PC-9 (cell line): ENCODE measurements at regions not wholly inside any gene's neighbourhood (a gene's known extent, or its start where the extent isn't known, plus 50 kb on each side); places are given as distances from the start of the nearest gene placed in this dataset.
A peak's percentile ranks its signal among the peaks of the same experiment; 100 is the strongest.

Source experiments
- BruUV-seq: library from RNA; stranded (reverse); fragments of 400-500 nt; replicated peaks from 2 replicates; lab custom pipeline; 2021; lab: Mats Ljungman, UMichigan
- CTCF ChIA-PET: fragments of 300-600 bp; sonication (Branson Sonifier 250); formaldehyde crosslinking; loops from one replicate; lab custom pipeline; 2022; ENCODE audit warnings: antibody characterized with exemption; lab: Charles Lee
- POLR2A ChIA-PET: fragments of 300-600 bp; sonication (Branson Sonifier 250); formaldehyde crosslinking; loops from one replicate; lab custom pipeline; 2022; ENCODE audit warnings: antibody characterized with exemption; ENCODE audit not compliant: unreplicated experiment; lab: Charles Lee
- DNase-seq, 2 experiments: peaks; one replicate each; pipeline versions ENCODE4 v3.0.0 to v3.0.0-alpha.2; 2015 to 2022; ENCODE audit warnings: mixed read lengths in 1 of 2
- H2AFZ ChIP-seq: fragments of 200-600 bp; sonication (generic); 2 replicates; pipeline ENCODE4 v1.8.1; 2017; ENCODE audit warnings: antibody characterized with exemption
- H3F3A ChIP-seq: fragments of 200-600 bp; sonication (generic); 2 replicates; pipeline ENCODE4 v1.8.1; 2017; ENCODE audit warnings: antibody characterized with exemption, mild to moderate bottlenecking, low read depth; ENCODE audit not compliant: insufficient read depth
- H3K27ac ChIP-seq: fragments of 200-600 bp; sonication (generic); 2 replicates; pipeline ENCODE4 v1.6.1; 2016; ENCODE audit warnings: mixed run types
- H3K27me3 ChIP-seq: fragments of 200-600 bp; sonication (generic); 2 replicates; pipeline ENCODE4 v1.6.1; 2016; ENCODE audit warnings: low read depth, mixed run types; ENCODE audit not compliant: insufficient read depth
- H3K36me3 ChIP-seq: fragments of 200-600 bp; sonication (generic); 2 replicates; pipeline ENCODE4 v1.6.1; 2016; ENCODE audit warnings: low read depth, mixed run types
- H3K4me1 ChIP-seq: fragments of 200-600 bp; sonication (generic); replicated peaks from 2 replicates; pipeline ENCODE4 v1.6.1; 2016; ENCODE audit warnings: mixed run types; ENCODE audit not compliant: insufficient read depth
- H3K4me2 ChIP-seq: fragments of 200-600 bp; sonication (generic); 2 replicates; pipeline ENCODE4 v1.6.1; 2017; ENCODE audit warnings: mixed run types
- H3K4me3 ChIP-seq: fragments of 200-600 bp; sonication (generic); 2 replicates; pipeline ENCODE4 v1.6.1; 2016; ENCODE audit warnings: mixed run types
- H3K79me2 ChIP-seq: fragments of 200-600 bp; sonication (generic); 2 replicates; pipeline ENCODE4 v1.6.1; 2017; ENCODE audit warnings: low read depth, mixed run types
- H3K9me2 ChIP-seq: fragments of 200-600 bp; sonication (generic); 2 replicates; pipeline ENCODE4 v1.8.1; 2017; ENCODE audit warnings: mild to moderate bottlenecking; ENCODE audit not compliant: insufficient read depth
- H3K9me3 ChIP-seq: fragments of 200-600 bp; sonication (generic); 2 replicates; pipeline ENCODE4 v1.8.1; 2016; ENCODE audit warnings: low read depth; ENCODE audit not compliant: insufficient read depth
- H4K20me1 ChIP-seq: fragments of 200-600 bp; sonication (generic); 2 replicates; pipeline ENCODE4 v1.8.1; 2017; ENCODE audit not compliant: insufficient read depth
- EZH2 ChIP-seq: fragments of 200-600 bp; sonication (generic); IDR thresholded peaks from 2 replicates; pipeline ENCODE4 v1.8.0; 2017; ENCODE audit warnings: antibody characterized with exemption, low read depth
- intact Hi-C: fragments of 100-400 bp; cut with micrococcal nuclease; formaldehyde crosslinking; loops from one replicate; pipeline ENCODE4 v1.10.0; 2022; ENCODE audit not compliant: unreplicated experiment
- TF ChIP-seq, protein P1 (sequence below): fragments of 200-600 bp; sonication (generic); conservative IDR thresholded peaks from 2 replicates; pipeline ENCODE4 v1.6.1; 2017; ENCODE audit warnings: mixed run types, antibody characterized with exemption, mild to moderate bottlenecking, moderate library complexity

DNA sequence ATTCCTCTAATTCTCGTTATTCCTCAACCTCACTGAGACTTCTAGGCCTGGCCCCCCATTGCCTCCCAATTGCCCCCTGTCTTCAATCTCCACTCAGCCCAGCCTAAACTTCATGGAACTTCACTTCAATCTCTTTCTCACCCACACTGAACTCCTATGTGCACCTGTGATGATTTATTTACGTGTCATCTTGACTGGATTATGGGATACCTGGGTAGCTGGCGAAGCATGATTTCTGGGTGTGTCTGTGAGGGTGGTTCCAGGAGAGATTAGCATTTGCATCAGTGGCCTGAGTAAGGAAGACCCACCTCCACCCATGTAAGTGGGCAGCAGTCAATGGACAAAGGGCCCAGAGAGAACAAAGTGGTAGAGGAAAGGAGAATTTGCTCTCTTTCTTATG, 587.0 kb downstream of the NPHP4 start:
- no peak overlapping the region for H2AFZ ChIP-seq
- CTCF ChIA-PET: interaction anchor here (0.7 kb wide), 1 partner anchor 250 kb away, joined by 17 read pairs; no protein-coding TSS in a partner anchor

GRCh38 chr1:5404412-5405203, 587.6 kb downstream of the NPHP4 start:
- peaks cover 12% of the 10 kb centered on the region; the same call in 1 of the 2 replicates for H3F3A ChIP-seq
- peak overlapping the region; percentile 90 for H3K27ac ChIP-seq
- peaks cover 49% of the 10 kb centered on the region for H3K4me1 ChIP-seq
- peak overlapping the region; percentile 40 for H3K4me2 ChIP-seq
- no peaks in the 10 kb centered on the region for H3K79me2 ChIP-seq
- H4K20me1 ChIP-seq: no peaks in the 10 kb centered on the region
- H3K4me3 ChIP-seq: no peak overlapping the region
- no peaks in the 10 kb centered on the region for H3K9me3 ChIP-seq
- DNase-seq: peak; percentile 83 to 84
- no peaks in the 10 kb centered on the region for H3K36me3 ChIP-seq
- ChIA-PET CTCF (no interaction called here), POLR2A (interaction anchor here (0.6 kb wide), 1 partner anchor 1175 kb away, joined by 3 read pairs; the partner anchor contains the start of gene ZBTB48)
- no TSS peak for BruUV-seq
- TF ChIP-seq, protein P1, sequence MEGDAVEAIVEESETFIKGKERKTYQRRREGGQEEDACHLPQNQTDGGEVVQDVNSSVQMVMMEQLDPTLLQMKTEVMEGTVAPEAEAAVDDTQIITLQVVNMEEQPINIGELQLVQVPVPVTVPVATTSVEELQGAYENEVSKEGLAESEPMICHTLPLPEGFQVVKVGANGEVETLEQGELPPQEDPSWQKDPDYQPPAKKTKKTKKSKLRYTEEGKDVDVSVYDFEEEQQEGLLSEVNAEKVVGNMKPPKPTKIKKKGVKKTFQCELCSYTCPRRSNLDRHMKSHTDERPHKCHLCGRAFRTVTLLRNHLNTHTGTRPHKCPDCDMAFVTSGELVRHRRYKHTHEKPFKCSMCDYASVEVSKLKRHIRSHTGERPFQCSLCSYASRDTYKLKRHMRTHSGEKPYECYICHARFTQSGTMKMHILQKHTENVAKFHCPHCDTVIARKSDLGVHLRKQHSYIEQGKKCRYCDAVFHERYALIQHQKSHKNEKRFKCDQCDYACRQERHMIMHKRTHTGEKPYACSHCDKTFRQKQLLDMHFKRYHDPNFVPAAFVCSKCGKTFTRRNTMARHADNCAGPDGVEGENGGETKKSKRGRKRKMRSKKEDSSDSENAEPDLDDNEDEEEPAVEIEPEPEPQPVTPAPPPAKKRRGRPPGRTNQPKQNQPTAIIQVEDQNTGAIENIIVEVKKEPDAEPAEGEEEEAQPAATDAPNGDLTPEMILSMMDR: no peak
- no peak for TF ChIP-seq EZH2
- H3K9me2 ChIP-seq: no peaks in the 10 kb centered on the region
- H2AFZ ChIP-seq: no peak overlapping the region
- intact Hi-C loops: loop anchor here (1.0 to 5.0 kb wide), 3 partner anchors 16 to 108 kb away; no protein-coding TSS in a partner anchor
- no peaks in the 10 kb centered on the region for H3K27me3 ChIP-seq

More for the DNA sequence above, 587.0 kb downstream of the NPHP4 start:
- peak in 1 of 2 experiments; percentile 61 for DNase-seq
- Histone ChIP-seq H4K20me1 (no peaks in the 10 kb centered on the region), H3K9me2 (no peaks in the 10 kb centered on the region), H3K9me3 (no peaks in the 10 kb centered on the region), H3K36me3 (no peaks in the 10 kb centered on the region), H3K4me2 (peak overlapping the region; percentile 23; the same call in 1 of the 2 replicates), H3K4me1 (peaks cover 45% of the 10 kb centered on the region), H3K79me2 (no peaks in the 10 kb centered on the region), H3F3A (peaks cover 12% of the 10 kb centered on the region; the same call in 1 of the 2 replicates), H3K27ac (peak overlapping the region; percentile 90), H3K27me3 (no peaks in the 10 kb centered on the region), H3K4me3 (no peak overlapping the region)
- TF ChIP-seq EZH2: no peak
- intact Hi-C loops: loop anchor here (2.0 kb wide), 1 partner anchor 16 kb away; no protein-coding TSS in a partner anchor
- no TSS peak for BruUV-seq
- POLR2A ChIA-PET: interaction anchor here (0.6 kb wide), 1 partner anchor 621 kb away, joined by 3 read pairs; no protein-coding TSS in a partner anchor

DNA sequence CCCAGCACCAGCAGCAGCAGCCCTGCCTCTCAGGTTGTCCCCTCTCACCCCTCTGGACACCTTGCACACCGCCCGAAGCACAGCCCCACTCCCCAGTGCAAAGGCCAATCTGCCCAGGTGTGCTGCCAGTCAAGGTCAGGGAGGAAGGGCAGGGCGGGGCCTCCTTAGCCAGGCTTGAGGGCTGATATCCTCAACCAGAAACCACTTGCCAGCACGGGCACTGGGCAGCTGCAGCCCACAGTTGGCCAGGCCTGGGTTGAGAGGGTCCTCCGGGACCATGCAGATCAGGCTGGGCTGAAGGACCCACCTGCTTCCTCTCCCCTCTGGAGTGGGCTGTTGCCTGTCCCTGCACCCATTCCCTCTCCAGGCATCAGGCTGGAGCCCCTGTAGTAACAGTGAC, 588.3 kb downstream of the NPHP4 start:
- peak overlapping the region; percentile 40 for H3K4me2 ChIP-seq
- peaks cover 49% of the 10 kb centered on the region for H3K4me1 ChIP-seq
- H3K36me3 ChIP-seq: no peaks in the 10 kb centered on the region
- no peaks in the 10 kb centered on the region for H3K9me2 ChIP-seq
- ChIA-PET CTCF (no interaction called here), POLR2A (interaction anchor here (0.6 kb wide), 1 partner anchor 1176 kb away, joined by 3 read pairs; the partner anchor contains the start of gene ZBTB48)
- no peaks in the 10 kb centered on the region for H3K27me3 ChIP-seq
- H3K4me3 ChIP-seq: no peak overlapping the region
- TF ChIP-seq EZH2: no peak
- TF ChIP-seq, protein P1: no peak
- no peaks in the 10 kb centered on the region for H3K9me3 ChIP-seq
- no peak overlapping the region for H2AFZ ChIP-seq
- no peaks in the 10 kb centered on the region for H3K79me2 ChIP-seq
- TSS peak; percentile 81 for BruUV-seq
- intact Hi-C loops: loop anchor here (1.0 to 5.0 kb wide), 3 partner anchors 15 to 108 kb away; no protein-coding TSS in a partner anchor
- H4K20me1 ChIP-seq: no peaks in the 10 kb centered on the region
- peak overlapping the region; percentile 90 for H3K27ac ChIP-seq
- peaks cover 12% of the 10 kb centered on the region; the same call in 1 of the 2 replicates for H3F3A ChIP-seq
- DNase-seq: peak in 1 of 2 experiments; percentile 33
